Activated CD4-positive, alpha-beta memory T cell treated with anti-CD3 and anti-CD28 coated beads, Interleukin-2, amount 10 ng/mL, durations not matched to agents 7 days and 5 days (primary cell): ENCODE measurements at regions not wholly inside any gene's neighbourhood (a gene's known extent, or its start where the extent isn't known, plus 50 kb on each side); places are given as distances from the start of the nearest gene placed in this dataset.

Experiments used
- CTCF ChIA-PET: fragments of 350-600 bp; sonication (Branson Sonifier 250); formaldehyde crosslinking; loops from one replicate; lab custom pipeline; 2021; ENCODE audit warnings: antibody characterized with exemption, inconsistent platforms; lab: Charles Lee
- POLR2A ChIA-PET: fragments of 350-600 bp; sonication (Branson Sonifier 250); formaldehyde crosslinking; loops from one replicate; lab custom pipeline; 2021; ENCODE audit warnings: antibody characterized with exemption; lab: Charles Lee
- DNase-seq: peaks from one replicate; pipeline ENCODE4 v3.0.0-alpha.2; 2020
- H3K27ac Mint-ChIP-seq: one replicate; pipeline ENCODE4 v1.8.0; 2021; ENCODE audit warnings: mild to moderate bottlenecking, mixed read lengths
- H3K27me3 Mint-ChIP-seq: one replicate; pipeline ENCODE4 v1.8.0; 2021; ENCODE audit warnings: mixed read lengths
- H3K36me3 Mint-ChIP-seq: one replicate; pipeline ENCODE4 v1.8.0; 2021; ENCODE audit warnings: low read depth, mixed read lengths
- H3K4me1 Mint-ChIP-seq: one replicate; pipeline ENCODE4 v1.8.0; 2021; ENCODE audit warnings: mixed read lengths
- H3K4me3 Mint-ChIP-seq: one replicate; pipeline ENCODE4 v1.8.0; 2021; ENCODE audit warnings: mild to moderate bottlenecking, mixed read lengths
- H3K9me3 Mint-ChIP-seq: one replicate; pipeline ENCODE4 v1.8.0; 2021; ENCODE audit warnings: mixed read lengths

DNA sequence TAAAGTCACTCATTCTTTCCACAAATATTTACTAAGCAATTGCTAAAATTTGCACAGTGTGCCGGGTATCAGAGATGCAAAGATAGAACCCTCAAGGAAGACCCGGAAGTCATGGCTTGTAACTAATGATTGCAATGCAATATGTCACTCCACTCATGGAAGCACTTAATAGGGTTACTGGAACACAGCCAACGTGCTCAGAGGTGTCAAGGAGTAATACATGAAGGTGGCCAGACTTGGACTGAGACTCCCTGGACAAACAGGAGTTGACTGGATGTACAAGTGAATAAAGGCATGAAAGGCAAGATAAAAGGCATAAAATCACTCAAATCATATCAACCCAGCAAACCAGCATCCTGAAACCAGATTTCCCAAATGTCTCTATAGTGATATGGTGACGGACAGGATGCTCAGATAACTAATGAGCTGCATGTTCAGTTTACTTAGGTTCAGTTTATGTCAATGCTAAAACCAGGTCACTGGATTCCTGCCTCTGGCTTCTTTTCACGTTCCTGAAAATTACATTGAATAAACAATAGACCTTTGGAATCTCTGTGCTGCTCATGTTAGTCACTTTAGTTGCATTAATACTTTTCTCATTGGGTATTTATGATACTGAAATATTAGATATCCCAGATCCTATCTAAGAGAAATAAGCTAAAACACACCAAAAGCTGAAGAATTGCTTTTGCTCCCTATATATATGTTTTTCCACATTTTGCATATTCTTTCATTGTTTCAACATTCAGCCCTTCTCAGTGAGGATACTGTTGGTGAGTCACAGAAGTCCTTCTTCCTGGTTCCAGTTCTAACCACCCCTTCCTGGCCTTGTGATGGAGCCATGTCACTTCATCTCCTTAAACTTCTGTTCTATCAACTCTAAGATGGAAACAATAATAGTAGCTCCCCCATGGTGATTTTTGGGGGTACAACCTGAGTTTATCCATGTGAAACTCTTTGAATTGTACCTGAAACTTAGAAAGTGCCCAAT is 688.9 kb upstream of the ID2 start:
- ChIA-PET POLR2A (no interaction called here), CTCF (no interaction called here)
- no peak for DNase-seq
- Mint-ChIP-seq H3K4me3 (no peak overlapping the region), H3K4me1 (peaks cover 21% of the 10 kb centered on the region), H3K27me3 (no peaks in the 10 kb centered on the region), H3K27ac (no peak overlapping the region), H3K36me3 (no peaks in the 10 kb centered on the region), H3K9me3 (no peaks in the 10 kb centered on the region)

DNA sequence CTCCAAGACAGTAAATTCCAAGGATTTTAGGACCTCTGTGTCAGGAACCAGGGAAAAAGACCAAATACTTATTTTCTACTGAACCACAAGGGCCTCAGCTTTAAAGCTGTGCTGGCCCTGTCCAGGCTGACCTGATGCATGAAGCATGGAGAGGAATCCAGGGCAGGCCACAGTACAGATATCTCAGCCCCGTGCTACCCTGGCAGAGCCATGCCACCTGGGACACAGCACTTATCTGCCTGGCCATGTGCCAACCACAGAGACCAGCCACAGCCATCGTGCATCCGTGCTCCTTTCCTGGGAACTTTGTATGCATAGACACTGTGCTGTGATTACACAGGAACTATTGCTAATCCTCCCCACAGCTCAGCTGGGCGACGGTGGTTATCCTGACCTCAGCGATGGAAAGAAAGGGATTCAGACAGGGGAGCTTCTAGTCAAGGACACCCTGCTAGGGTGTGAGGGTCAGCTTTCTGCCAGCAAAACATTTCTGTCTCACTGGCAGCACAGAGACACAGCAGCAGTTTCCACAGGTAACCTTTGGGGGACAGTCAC is 687.4 kb upstream of the ID2 start:
- no peaks in the 10 kb centered on the region for H3K36me3 Mint-ChIP-seq
- H3K4me1 Mint-ChIP-seq, result peaks cover 21% of the 10 kb centered on the region
- ChIA-PET POLR2A (no interaction called here), CTCF (no interaction called here)
- no peaks in the 10 kb centered on the region for H3K9me3 Mint-ChIP-seq
- no peaks in the 10 kb centered on the region for H3K27me3 Mint-ChIP-seq
- no peak overlapping the region for H3K27ac Mint-ChIP-seq
- no peak for DNase-seq
- no peak overlapping the region for H3K4me3 Mint-ChIP-seq

DNA sequence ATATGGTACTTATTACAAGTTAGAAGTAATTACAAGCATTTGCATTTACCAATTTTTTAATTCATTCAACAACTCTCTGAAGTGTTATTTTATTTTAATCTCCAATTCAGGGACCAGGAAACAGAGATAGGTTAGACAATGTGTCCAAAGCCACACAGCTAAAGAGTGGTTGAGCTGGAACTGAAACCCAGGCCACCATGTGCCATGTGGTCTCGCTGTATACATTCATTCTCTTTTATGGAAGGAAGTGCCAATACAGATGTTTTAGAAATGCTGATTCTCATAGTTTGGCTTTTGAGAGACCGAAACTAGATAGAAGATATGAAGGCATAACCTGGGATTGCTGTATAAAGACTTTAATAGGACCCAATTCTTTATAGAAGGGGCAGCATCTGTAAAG is 684.6 kb upstream of the ID2 start:
- DNase-seq, result no peak
- no peaks in the 10 kb centered on the region for H3K36me3 Mint-ChIP-seq
- peaks cover 23% of the 10 kb centered on the region for H3K4me1 Mint-ChIP-seq
- no peak overlapping the region for H3K4me3 Mint-ChIP-seq
- POLR2A ChIA-PET, result no interaction called here
- H3K27ac Mint-ChIP-seq, result no peak overlapping the region
- no peaks in the 10 kb centered on the region for H3K27me3 Mint-ChIP-seq
- CTCF ChIA-PET, result interaction anchor here (0.6 kb wide), 1 partner anchor 923 kb away, joined by 4 read pairs; no protein-coding TSS in a partner anchor
- H3K9me3 Mint-ChIP-seq, result no peaks in the 10 kb centered on the region

DNA sequence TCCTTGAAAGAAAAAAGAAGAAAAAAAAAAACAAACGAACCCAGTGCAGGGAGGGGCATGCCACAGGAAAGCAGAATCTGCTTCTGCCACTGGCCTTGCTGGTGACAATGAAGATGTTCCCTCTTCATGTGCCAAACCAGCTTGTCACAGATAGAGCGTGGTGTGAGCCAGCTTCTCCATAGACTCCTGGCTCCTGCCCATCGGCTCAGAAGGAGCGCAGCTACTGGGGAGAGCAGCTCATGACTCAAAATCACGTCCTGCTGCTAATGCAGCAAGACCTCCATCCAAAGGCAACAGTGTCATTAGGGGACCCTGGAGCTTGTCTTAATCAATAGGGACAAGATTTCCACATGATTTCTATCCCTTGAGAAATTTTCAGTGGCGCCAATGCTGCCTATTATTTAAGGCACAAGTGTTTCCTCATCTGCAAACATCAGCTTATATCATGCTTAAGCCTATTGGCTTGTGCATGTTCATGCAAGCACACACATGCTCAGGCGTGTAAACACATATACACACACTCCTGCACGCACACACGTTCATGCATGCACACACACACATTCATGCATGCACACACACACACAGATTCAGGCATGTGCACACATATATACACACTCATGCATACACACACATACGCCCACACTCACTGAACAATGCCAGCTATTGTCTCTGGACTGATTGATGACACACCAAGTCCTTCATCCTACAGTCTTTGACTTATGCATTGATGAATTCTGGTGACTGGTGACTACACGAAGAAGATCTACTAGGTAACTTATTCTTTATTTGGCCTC is 682.0 kb upstream of the ID2 start:
- Mint-ChIP-seq H3K4me1 (peaks cover 23% of the 10 kb centered on the region), H3K9me3 (no peaks in the 10 kb centered on the region), H3K27ac (no peak overlapping the region), H3K4me3 (no peak overlapping the region), H3K27me3 (no peaks in the 10 kb centered on the region), H3K36me3 (no peaks in the 10 kb centered on the region)
- ChIA-PET POLR2A (interaction anchor here (0.6 kb wide), 1 partner anchor 274 kb away, joined by 3 read pairs; no protein-coding TSS in a partner anchor), CTCF (no interaction called here)
- no peak for DNase-seq

DNA sequence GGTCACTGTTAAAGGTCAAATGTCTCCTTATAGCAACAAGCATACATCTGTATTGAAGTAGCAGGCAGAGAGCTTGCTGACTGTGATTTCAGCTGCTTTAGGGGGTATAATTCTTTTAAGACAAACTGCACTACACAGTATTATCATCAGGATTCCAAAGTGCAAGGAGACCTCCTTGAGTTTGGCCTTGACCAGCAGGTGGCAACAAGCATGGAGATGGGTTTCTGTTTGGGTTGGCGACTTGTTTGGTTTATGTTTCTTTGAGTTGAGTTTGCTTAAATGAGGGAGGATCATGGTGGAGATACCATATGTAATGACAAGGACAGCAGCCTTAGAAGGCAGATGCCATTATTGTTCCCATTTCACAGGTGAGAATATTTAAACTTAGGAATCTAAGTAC is 681.0 kb upstream of the ID2 start:
- Mint-ChIP-seq H3K4me3 (no peak overlapping the region), H3K4me1 (peaks cover 19% of the 10 kb centered on the region), H3K27me3 (no peaks in the 10 kb centered on the region), H3K9me3 (no peaks in the 10 kb centered on the region), H3K27ac (no peak overlapping the region), H3K36me3 (no peaks in the 10 kb centered on the region)
- ChIA-PET POLR2A (no interaction called here), CTCF (no interaction called here)
- DNase-seq, result no peak

DNA sequence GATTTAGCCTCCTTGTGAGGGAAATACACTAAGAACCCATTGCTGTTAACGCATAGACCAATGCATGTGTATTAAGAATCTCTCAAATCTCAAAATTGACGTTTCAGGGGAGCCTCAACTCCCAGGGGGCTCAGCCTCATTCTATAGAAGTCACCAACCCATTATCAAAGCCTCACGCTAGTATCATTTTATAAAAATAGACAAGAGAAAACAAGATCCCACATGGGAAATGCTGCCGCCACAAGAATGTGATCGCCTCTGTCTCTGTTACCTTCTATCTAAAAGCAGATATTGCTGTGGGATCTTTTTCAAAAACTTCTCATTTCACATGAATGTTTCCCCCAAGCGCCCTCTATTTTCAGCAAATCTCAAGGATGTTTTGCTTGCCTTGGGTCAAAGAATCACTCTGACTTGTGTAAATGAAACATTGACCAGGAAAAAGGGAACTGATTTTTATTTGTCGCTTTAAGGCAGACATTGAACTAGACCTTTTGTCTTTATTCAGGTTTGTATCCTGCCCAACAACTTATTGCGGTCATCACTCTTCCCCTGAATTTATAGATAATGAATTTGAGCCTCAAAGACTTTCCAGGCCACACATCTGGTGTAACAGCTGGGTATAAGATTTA is 679.0 kb upstream of the ID2 start:
- Mint-ChIP-seq H3K27ac (no peak overlapping the region), H3K9me3 (no peaks in the 10 kb centered on the region), H3K4me1 (peaks cover 2% of the 10 kb centered on the region), H3K36me3 (no peaks in the 10 kb centered on the region), H3K27me3 (no peaks in the 10 kb centered on the region), H3K4me3 (no peak overlapping the region)
- DNase-seq, result no peak
- CTCF ChIA-PET, result no interaction called here
- POLR2A ChIA-PET, result no interaction called here

DNA sequence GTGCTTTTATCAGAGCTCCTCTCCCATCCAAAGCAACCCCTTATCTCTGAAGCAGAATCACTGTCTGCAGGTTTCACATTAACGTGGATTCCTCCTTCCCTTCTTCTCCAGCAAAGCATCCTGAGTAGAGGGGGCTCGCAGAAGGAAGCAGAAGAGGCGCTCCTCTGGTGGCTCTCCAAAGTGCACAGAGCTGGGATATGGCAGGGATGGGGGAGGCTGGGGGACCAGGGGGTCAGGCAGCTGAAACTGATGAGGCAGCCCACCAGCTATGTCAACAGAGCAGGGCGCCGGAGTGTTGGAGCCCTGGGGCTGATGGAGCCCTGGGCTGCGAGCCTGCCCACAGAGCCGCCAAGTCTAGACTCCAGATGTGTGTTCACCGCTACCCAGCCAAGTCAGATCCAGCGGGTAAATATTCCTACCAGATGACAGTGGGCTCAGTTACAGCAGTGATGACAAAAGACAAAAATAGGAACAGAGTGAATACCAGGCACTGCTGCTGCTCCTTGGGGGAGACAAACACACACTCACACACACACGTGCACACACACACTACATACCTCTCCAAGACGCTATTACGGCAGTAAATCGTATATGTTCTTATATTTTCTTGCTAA is 678.3 kb upstream of the ID2 start:
- CTCF ChIA-PET, result no interaction called here

DNA sequence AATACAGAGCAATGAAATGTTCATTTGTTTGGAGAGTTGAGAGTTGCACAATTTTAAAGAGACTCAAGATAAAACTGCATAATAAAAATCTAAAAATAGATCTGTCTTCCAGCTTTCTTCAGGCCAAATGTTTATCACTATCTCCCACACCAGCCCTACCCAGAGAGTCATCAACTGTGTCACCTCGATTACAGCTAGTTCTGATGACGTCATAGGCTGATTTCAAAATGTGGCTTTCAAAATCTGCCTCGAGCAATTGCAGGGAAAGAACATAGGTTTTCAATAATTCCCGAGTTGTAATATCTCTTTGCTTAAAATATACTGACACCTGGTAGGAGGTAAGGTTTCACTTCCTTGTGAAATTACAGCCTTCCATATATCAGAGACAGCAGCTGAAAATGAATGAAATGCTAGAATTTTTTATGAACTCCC is 677.6 kb upstream of the ID2 start:
- no peak overlapping the region for H3K4me3 Mint-ChIP-seq
- ChIA-PET POLR2A (no interaction called here), CTCF (no interaction called here)
- no peaks in the 10 kb centered on the region for H3K27me3 Mint-ChIP-seq
- DNase-seq, result no peak
- no peak overlapping the region for H3K27ac Mint-ChIP-seq
- H3K4me1 Mint-ChIP-seq, result peaks cover 4% of the 10 kb centered on the region
- no peaks in the 10 kb centered on the region for H3K36me3 Mint-ChIP-seq
- H3K9me3 Mint-ChIP-seq, result no peaks in the 10 kb centered on the region

More for the DNA sequence above, 678.3 kb upstream of the ID2 start:
- no peaks in the 10 kb centered on the region for H3K36me3 Mint-ChIP-seq
- peaks cover 2% of the 10 kb centered on the region for H3K4me1 Mint-ChIP-seq
- no peak overlapping the region for H3K4me3 Mint-ChIP-seq
- no peak overlapping the region for H3K27ac Mint-ChIP-seq
- POLR2A ChIA-PET, result no interaction called here
- no peaks in the 10 kb centered on the region for H3K9me3 Mint-ChIP-seq
- DNase-seq, result no peak
- H3K27me3 Mint-ChIP-seq, result no peaks in the 10 kb centered on the region

DNA sequence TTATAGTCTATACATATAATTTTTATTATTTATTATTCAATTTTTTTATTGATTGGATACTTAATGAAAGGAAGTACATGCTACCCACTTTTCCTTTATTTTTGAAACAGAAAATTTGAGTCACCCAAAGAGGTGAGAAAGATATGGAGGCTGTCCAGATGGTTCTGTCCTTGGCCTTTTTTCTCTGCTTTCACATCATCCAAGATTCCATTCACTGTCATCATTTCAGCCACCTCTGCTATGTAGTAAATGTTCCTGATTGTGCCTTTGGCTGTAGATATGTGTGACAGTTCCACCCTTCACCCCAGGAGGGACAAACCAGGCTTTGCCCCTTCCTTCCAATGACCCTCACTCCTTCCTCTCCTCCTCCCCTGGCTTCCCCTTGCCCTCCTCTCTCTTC is 675.7 kb upstream of the ID2 start:
- Mint-ChIP-seq H3K4me1 (peaks cover 2% of the 10 kb centered on the region), H3K27ac (no peak overlapping the region), H3K9me3 (no peaks in the 10 kb centered on the region), H3K27me3 (no peaks in the 10 kb centered on the region), H3K36me3 (no peaks in the 10 kb centered on the region), H3K4me3 (no peak overlapping the region)
- no peak for DNase-seq
- ChIA-PET POLR2A (no interaction called here), CTCF (no interaction called here)

DNA sequence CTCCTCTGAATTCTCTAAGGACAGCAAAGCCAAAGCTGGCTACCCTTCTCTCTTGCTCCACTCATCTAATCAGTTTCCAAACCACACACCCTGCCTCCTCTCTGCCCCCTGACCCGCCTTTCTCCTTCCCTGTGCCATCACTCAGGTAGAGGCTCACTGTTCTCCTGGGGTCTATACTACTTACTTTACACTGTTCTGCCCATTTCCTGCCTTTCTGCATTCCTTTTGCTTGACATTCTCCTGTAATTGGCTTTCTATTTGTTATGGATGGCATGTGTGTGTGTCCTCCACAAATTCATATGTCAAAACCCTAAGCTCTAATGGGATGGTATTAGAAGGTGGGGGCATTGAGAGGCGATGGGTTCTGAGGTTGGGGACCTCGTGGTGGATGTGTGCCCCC is 675.2 kb upstream of the ID2 start:
- H3K9me3 Mint-ChIP-seq, result no peaks in the 10 kb centered on the region
- H3K36me3 Mint-ChIP-seq, result no peaks in the 10 kb centered on the region
- no peaks in the 10 kb centered on the region for H3K27me3 Mint-ChIP-seq
- ChIA-PET POLR2A (no interaction called here), CTCF (no interaction called here)
- no peak for DNase-seq
- no peak overlapping the region for H3K4me3 Mint-ChIP-seq
- no peak overlapping the region for H3K27ac Mint-ChIP-seq
- peaks cover 2% of the 10 kb centered on the region for H3K4me1 Mint-ChIP-seq

DNA sequence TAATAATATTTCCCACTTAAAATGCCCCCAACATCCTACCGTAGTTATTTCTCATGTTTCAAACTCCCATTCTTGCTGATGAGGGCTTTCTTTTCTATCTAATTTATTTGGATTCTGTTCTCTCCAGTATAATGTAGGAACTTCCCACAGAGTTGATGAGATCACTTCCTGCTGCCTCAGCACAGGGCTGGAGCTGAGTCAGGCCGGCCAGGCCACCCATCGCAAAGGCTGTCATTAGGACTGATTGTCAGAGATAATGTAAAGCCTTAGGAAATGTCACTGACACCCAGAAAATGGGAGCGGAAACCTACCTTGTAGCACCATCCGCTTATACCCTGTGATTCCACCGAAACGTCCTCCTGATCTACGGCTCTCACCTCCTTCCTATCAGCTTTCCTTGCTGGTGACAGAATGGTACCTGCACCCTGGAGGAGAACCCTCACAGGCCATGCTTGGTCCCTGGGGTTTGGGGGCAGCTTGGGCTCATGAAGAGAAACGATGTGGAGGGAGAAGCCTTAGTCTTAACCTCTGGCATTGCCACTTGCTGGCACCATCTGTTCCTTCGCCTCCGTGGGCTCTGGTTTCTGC is 672.8 kb upstream of the ID2 start:
- no peaks in the 10 kb centered on the region for H3K9me3 Mint-ChIP-seq
- CTCF ChIA-PET, result interaction anchor here (0.7 kb wide), 2 partner anchors 476 to 544 kb away, joined by 4 read pairs; no protein-coding TSS in a partner anchor
- no peak overlapping the region for H3K27ac Mint-ChIP-seq
- no peaks in the 10 kb centered on the region for H3K36me3 Mint-ChIP-seq
- POLR2A ChIA-PET, result no interaction called here
- no peaks in the 10 kb centered on the region for H3K27me3 Mint-ChIP-seq
- peaks cover 2% of the 10 kb centered on the region for H3K4me1 Mint-ChIP-seq
- H3K4me3 Mint-ChIP-seq, result no peak overlapping the region
- no peak for DNase-seq
